M059J (cell line): ENCODE measurements at regions not wholly inside any gene's neighbourhood (a gene's known extent, or its start where the extent isn't known, plus 50 kb on each side); places are given as distances from the start of the nearest gene placed in this dataset.
"Not testable (repeated sequence)": the region's sequence is repeated elsewhere in the genome, so short reads cannot be mapped to it uniquely, and the experiment has no call there.

Experiments used
- DNase-seq: peaks from one replicate; pipeline ENCODE4 v3.0.0-alpha.2; 2012; ENCODE audit warnings: low read depth

DNA sequence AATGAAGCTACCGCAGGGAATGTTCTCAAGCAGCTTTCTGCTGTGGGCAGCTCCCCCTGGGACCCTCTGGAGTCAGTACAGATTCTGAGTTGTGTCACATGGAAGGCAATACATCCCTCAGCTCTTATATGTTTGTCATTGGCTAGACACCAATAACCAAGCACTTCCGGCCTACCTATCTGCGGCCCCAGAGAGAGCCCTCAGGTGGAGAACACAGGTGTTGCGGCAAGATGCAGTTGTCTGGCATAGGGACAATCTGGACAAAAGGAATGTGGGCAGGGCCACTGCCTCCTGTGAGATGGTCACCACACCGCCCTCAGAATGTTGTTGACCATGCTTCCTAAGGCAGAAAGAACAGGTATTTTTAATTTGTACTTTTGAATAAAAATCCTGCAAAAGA lies 118.7 kb downstream of the BRMS1L start:
- DNase-seq, result no peak

DNA sequence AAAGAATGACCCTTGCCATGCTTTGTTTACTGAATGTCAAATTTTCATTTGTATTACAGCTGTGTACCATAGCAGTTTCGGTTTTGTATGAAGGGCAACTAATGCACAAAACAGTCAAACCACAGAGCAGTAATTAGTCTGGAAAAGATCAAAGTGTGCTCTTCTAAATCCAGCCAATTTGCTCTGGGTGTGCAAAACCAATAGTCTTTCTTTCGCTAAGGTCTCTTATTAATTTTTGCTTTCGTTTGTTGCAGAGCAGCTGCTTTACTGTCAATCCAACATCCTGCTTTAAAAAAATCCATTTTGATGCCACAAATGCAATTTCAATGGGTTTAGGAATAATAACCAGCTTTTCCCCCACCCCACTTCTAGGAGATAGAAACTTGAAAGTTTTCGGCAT lies 114.2 kb downstream of the BRMS1L start:
- no peak for DNase-seq

DNA sequence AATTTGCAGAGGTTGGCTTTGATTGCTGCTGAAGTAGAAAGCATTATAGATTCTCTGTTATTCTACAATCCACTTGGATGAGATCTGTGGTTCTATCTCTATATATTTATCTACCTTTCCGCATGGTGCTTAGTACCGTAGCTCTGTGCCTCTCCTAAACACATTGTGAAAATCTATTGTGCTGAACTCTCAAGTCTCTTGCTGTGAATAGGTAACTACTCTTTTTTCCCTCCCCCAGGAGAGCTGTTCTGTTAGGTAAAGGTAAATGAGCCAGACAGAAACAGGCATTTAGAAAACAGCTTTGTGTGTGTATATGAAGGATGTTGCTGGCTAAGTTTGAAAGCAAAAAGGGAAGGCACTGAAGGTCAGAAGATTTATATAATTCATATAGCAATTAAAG lies 112.6 kb downstream of the BRMS1L start:
- no peak for DNase-seq

DNA sequence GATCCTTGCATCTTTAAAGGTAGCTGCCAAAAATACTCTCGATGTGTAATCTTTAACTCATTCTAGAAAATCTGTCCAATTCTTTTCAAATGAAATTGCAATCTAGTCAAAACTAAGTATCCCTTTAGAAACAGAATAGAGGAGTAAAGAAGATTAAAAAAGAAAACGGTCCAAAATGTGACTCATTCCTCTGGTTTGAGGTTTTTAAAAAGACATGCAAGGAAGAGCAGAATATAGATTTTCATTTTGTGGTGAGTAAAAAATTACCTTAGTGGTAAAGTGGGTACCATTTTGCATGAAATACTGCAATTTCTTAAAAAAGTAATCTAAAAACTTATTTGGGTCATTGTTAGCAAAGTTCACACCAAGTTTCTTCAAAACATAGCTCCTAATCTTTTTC lies 108.4 kb downstream of the BRMS1L start:
- DNase-seq, result no peak

DNA sequence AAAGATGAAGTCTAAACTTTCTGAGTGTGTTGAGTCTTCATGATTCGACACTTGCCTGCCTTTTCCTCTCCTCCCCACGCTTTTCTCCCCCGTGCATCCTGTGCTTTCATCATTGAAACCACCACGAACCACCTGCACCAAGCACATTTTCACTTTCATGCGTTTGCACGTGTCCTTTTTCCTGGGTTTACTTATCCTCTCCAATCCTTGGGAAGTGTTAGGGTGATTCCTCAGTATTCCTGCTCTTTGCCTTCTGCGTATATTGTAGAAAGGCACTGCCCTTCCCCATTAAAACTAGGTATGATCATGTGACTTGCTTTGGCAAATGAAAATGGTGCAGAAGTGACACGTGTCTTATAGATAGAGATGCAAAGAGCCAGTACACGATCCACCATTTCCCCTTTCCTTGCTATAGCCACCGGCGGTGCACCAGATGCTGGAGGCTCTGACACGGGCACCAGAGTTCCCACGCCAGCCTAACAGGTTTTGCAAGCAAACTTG lies 106.6 kb downstream of the BRMS1L start:
- DNase-seq, result no peak

DNA sequence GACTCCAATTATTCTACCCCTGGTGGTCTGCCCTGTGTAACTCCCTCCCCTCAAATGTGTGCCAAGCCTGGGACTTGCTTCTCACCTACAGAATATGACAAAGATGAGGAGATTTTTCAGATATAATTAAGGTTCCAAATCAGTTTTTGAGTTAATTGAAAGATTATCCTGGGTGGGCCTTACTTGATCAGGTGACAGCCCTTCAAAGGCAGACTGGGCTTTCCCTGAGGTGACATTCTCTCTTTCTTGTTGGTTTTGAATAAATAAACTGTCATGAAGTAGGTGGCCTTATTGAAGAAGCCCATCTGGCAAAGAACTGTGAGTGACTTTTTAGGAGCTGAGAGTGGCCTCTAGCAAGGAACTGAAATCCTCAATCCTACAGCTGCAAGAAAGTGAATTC lies 106.0 kb downstream of the BRMS1L start:
- no peak for DNase-seq

DNA sequence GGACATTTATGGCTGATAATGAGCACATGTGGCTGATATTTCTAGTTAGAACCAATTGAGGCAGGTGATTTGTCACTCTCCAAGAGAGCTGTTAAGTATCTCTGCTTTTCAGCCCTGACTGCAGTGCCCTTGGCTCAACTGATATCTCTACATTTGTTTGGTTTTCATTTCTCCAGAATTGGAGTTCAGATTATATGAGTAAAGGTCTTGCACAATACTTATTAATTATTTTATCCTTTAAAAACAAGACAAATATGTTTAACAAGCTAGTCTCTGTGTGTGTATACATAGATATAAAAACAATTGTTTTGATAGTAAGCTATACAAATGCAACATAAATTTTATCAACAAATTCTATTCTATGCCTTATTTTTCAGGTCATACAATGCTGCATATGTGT lies 105.2 kb downstream of the BRMS1L start:
- no peak for DNase-seq

DNA sequence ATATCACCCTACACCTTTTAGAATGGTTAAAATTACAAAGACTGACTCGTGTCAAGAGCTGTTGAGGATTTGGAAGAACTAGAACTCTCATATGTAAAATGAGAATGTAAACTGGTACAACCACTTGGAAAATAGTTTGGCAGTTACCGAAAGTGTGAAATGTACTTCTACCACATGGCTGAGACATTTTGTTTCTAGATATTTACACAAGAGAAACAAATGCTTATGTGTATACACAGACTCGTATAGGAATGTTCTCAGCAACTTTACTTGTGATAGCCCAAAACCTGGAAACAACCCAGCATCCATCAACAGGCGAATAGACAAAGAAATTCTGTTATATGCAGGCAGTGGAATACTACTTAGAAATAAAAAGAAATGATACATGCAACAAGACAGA lies 103.0 kb downstream of the BRMS1L start:
- no peak for DNase-seq

DNA sequence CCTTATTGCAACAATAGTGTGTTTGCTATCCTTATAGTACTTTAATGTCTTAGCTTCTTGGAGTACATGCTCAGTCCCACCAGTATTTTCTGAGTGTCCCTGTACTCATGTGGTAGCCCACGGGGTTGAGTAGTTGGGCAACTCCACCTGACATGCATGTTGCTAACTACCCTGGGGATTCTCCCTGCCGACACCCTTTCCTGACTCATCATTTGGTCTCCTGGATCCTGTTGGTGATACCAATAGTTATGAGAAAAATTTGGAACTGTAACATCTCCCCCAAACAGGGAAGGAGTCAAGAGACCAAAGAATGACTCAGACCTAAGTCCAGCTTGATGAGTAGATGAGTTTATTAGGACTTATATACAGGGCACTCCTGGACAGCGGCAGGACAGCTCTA lies 101.6 kb downstream of the BRMS1L start:
- peak; percentile 6 for DNase-seq

DNA sequence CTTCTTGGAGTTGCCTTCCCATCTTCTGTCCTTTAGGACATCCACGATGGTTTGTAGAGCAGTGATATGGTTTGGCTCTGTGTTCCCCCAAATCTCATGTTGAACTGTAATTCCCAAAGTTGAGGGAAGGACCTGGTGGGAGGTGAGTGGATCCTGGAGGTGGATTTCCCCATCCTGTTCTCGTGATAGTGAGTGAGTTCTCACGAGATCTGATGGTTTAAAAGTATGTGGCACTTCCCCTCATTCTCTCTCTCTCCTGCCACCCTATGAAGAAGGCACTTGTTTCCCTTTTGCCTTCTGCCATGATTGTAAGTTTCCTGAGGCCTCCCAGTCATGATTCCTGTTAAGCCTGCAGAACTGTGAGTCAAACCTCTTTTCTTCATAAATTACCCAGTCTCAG lies 99.2 kb downstream of the BRMS1L start:
- no peak for DNase-seq

DNA sequence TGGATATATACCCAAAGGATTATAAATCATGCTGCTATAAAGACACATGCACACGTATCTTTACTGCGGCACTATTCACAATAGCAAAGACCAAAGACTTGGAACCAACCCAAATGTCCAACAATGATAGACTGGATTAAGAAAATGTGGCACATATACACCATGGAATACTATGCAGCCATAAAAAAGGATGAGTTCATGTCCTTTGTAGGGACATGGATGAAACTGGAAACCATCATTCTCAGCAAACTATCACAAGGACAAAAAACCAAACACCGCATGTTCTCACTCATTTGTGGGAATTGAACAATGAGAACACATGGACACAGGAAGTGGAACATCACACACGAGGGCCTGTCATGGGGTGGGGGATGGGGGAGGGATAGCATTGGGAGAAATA lies 96.5 kb downstream of the BRMS1L start:
- DNase-seq, result not testable (repeated sequence)

DNA sequence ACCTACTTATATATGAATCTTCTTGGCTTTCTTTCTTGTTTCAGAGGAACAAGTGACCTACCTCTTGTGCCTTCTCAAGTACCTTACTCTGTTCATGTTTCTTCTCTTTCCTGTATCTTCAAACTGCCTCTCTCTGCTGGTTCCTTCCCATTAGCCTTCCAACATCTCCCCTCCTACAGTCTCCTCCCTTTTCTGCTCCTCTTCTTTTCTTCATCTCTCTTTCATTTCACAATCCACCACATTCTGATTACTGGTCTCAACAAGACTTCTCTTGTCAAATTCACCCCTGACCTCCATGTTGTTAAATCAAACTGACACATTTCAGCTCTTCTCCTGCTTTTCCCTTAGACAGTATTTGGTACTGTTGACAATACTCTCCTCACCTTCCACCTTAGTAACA lies 95.6 kb downstream of the BRMS1L start:
- DNase-seq, result no peak
